HepG2 (cell line): ENCODE measurements at regions not wholly inside any gene's neighbourhood (a gene's known extent, or its start where the extent isn't known, plus 50 kb on each side); places are given as distances from the start of the nearest gene placed in this dataset.
A peak's percentile ranks its signal among the peaks of the same experiment; 100 is the strongest.

ENCODE experiments used
- ATAC-seq: fragments of 200-7000 bp; cut with Tn5 transposase; 3 replicates; pipeline ENCODE4 v1.9.1; 2020; ENCODE audit warnings: mild to moderate bottlenecking, moderate library complexity
- BruUV-seq: library from RNA; stranded (reverse); fragments of 400-500 nt; replicated peaks from 2 replicates; lab custom pipeline; 2021; lab: Mats Ljungman, UMichigan
- CTCF ChIA-PET: fragments of 300-600 bp; formaldehyde crosslinking; extraction: SDS; loops from one replicate; lab custom pipeline; 2021; ENCODE audit warnings: low total read pairs, inconsistent platforms, low intra/inter-chr PET ratio; lab: Yijun Ruan, JAX
- POLR2A ChIA-PET: fragments of 350-600 bp; sonication (Branson Sonifier 250); formaldehyde crosslinking; loops from one replicate; lab custom pipeline; 2020; ENCODE audit warnings: antibody characterized with exemption, inconsistent platforms; lab: Yijun Ruan, JAX
- DNase-seq: peaks from one replicate; pipeline ENCODE4 v3.0.0-alpha.2; 2015; ENCODE audit warnings: low spot score
- FAIRE-seq: peaks from 3 replicates; lab custom pipeline; 2011; peaks lifted over from hg19 to GRCh38; lab: Jason Lieb, UNC
- H2AFZ ChIP-seq: one replicate; pipeline ENCODE4 v1.6.1; 2011; ENCODE audit warnings: low read length, inconsistent platforms
- H3K27ac ChIP-seq: fragments of 300-600 bp; 3 replicates; pipeline ENCODE4 v1.8.0; 2011; ENCODE audit warnings: mixed run types, mild to moderate bottlenecking, mixed read lengths, low read length, inconsistent platforms; ENCODE audit not compliant: insufficient read depth; ENCODE audit errors: extremely low read length
- H3K27me3 ChIP-seq, 2 experiments: fragments of 200-600 bp in 1 of 2; 2 replicates in 1 of 2; 3 replicates in 1 of 2; pipeline versions ENCODE4 v1.6.0 to v1.8.0; 2011; ENCODE audit warnings: low read length in 2 of 2, mild to moderate bottlenecking in 2 of 2, moderate library complexity in 2 of 2, inconsistent platforms in 1 of 2; ENCODE audit not compliant: insufficient read depth in 2 of 2, control insufficient read depth in 1 of 2
- H3K36me3 ChIP-seq, 2 experiments: fragments of 200-600 bp in 1 of 2; replicated peaks in 1 of 2; 2 replicates in 1 of 2; 3 replicates in 1 of 2; pipeline versions ENCODE4 v1.5.1 to v1.8.0; 2011; ENCODE audit warnings: low read length in 2 of 2, inconsistent platforms in 1 of 2; ENCODE audit not compliant: insufficient read depth in 2 of 2, control insufficient read depth in 1 of 2
- H3K4me1 ChIP-seq: 2 replicates; pipeline ENCODE4 v1.5.1; 2012; ENCODE audit warnings: low read length, inconsistent platforms; ENCODE audit not compliant: insufficient read depth
- H3K4me2 ChIP-seq: 2 replicates; pipeline ENCODE4 v1.6.0; 2011; ENCODE audit warnings: low read depth, low read length, inconsistent platforms
- H3K4me3 ChIP-seq, 3 experiments: fragments of 200-600 bp in 1 of 3; sonication (generic), shearing (Covaris generic) in 1 of 3; replicated peaks in 1 of 3; 2 replicates each; pipeline ENCODE4 v1.5.1; 2011 to 2016; ENCODE audit warnings: low read length in 3 of 3, inconsistent platforms in 2 of 3, low read depth in 2 of 3, mild to moderate bottlenecking in 2 of 3, control low read depth in 1 of 3, mixed read lengths in 1 of 3; ENCODE audit not compliant: insufficient read depth in 1 of 3
- H3K79me2 ChIP-seq: one replicate; pipeline ENCODE4 v1.6.1; 2011; ENCODE audit warnings: low read length, inconsistent platforms; ENCODE audit not compliant: insufficient read depth
- H3K9ac ChIP-seq: 2 replicates; pipeline ENCODE4 v1.6.0; 2011; ENCODE audit warnings: mild to moderate bottlenecking, low read depth, low read length, inconsistent platforms; ENCODE audit not compliant: insufficient read depth
- H3K9me3 ChIP-seq: 2 replicates; pipeline ENCODE4 v1.5.1; 2012; ENCODE audit warnings: mild to moderate bottlenecking, low read length
- H4K20me1 ChIP-seq: 2 replicates; pipeline ENCODE4 v1.6.0; 2011; ENCODE audit warnings: inconsistent platforms, mild to moderate bottlenecking, low read length, moderate library complexity; ENCODE audit not compliant: insufficient read depth
- FOXA1 ChIP-seq, 2 experiments: fragments of 450-650 bp in 1 of 2; sonication (generic) in 1 of 2; formaldehyde crosslinking in 1 of 2; IDR thresholded peaks; 2 replicates each; pipeline versions ENCODE4 v1.4.0 to v1.6.1; 2016 to 2020; ENCODE audit warnings: missing genetic modification reagents in 1 of 2
- RORA ChIP-seq: sonication (generic); formaldehyde crosslinking; IDR thresholded peaks from 2 replicates; pipeline ENCODE4 v1.5.0; 2020; ENCODE audit warnings: mild to moderate bottlenecking, missing genetic modification reagents, moderate library complexity
- SALL2 ChIP-seq: sonication (generic); formaldehyde crosslinking; IDR thresholded peaks from 2 replicates; pipeline ENCODE4 v1.8.1; 2023; ENCODE audit warnings: mild to moderate bottlenecking, missing genetic modification reagents, inconsistent platforms
- SMC3 ChIP-seq: IDR thresholded peaks from 2 replicates; pipeline ENCODE4 v1.6.1; 2011; ENCODE audit warnings: low read length, improper control_type of control experiment
- STAG1 ChIP-seq: sonication (generic); formaldehyde crosslinking; IDR thresholded peaks from 2 replicates; pipeline ENCODE4 v1.4.0; 2020; ENCODE audit warnings: missing genetic modification reagents
- U2AF2 ChIP-seq: fragments of 200-400 bp; formaldehyde crosslinking; IDR thresholded peaks from 2 replicates; pipeline ENCODE4 v1.6.1; 2017; ENCODE audit warnings: low read depth, mild to moderate bottlenecking, low read length
- WGBS: methylation state at CpG from one replicate; pipeline ENCODE4 v1.1.6; 2017; ENCODE audit warnings: low lambda C conversion rate; 5-methylcytosine and 5-hydroxymethylcytosine counted together
- in situ Hi-C: cut with HindIII; loops from 2 replicates; pipeline ENCODE4 v1.10.0; 2017; ENCODE audit warnings: low pct_unique_long_range_greater_than_20kb; ENCODE audit not compliant: extremely low pct_ligation_motif_present
- intact Hi-C: fragments of 100-400 bp; cut with micrococcal nuclease; formaldehyde crosslinking; loops from one replicate; pipeline ENCODE4 v1.10.0; 2022; ENCODE audit not compliant: unreplicated experiment
- TF ChIP-seq, protein P1 (sequence below): sonication (generic); formaldehyde crosslinking; IDR thresholded peaks from 2 replicates; pipeline ENCODE4 v1.5.0; 2020; ENCODE audit warnings: mild to moderate bottlenecking, missing genetic modification reagents
- TF ChIP-seq, protein P2 (sequence below): sonication (generic); formaldehyde crosslinking; IDR thresholded peaks from 2 replicates; pipeline ENCODE4 v1.8.0; 2022; ENCODE audit warnings: missing genetic modification reagents, low read depth, mild to moderate bottlenecking, borderline replicate concordance
- TF ChIP-seq, protein P3 (sequence below): sonication (generic); formaldehyde crosslinking; IDR thresholded peaks from 2 replicates; pipeline ENCODE4 v1.4.0; 2020; ENCODE audit warnings: missing genetic modification reagents, borderline replicate concordance
- TF ChIP-seq, protein P4 (sequence below): sonication (generic); formaldehyde crosslinking; IDR thresholded peaks from 2 replicates; pipeline ENCODE4 v1.5.0; 2020; ENCODE audit warnings: mild to moderate bottlenecking, missing genetic modification reagents, moderate library complexity
- TF ChIP-seq, protein P5 (sequence below): sonication (generic); formaldehyde crosslinking; IDR thresholded peaks from 2 replicates; pipeline ENCODE4 v1.4.0; 2020; ENCODE audit warnings: missing genetic modification reagents, mild to moderate bottlenecking, borderline replicate concordance

DNA sequence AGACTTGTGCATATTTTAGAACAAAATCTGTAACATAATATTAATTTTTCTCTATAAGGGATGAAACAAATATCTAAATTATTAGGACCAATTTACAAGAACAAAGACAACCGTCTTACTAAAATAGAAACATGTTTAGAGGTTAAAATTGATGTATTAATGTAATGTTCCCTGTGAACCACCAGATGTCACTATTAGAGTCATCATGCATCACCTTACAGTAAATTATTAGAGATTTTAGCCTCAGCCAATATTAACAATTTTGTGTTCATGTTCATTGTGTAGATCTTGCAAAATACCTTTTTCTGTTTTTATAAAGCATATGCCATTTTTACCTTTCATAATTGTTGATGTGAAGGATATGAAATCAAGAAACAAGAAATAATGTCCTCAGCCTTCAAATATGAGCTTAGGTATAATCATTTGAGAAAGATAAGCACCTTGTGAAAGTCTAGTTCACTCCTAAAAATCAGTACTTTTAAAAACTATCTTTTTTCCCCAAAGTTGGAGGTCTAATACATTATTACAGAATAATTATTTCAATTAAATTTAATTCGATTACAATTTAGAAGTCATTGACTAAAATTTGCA lies 344.3 kb upstream of the KCNH7 start:
- TF ChIP-seq STAG1 (CRISPR knock-in tag) (peak; percentile 55), RORA (no peak), U2AF2 (no peak), SALL2 (CRISPR knock-in tag) (no peak), FOXA1 (IDR thresholded peaks at IDR 0.05) (no peak), FOXA1 (CRISPR knock-in tag; IDR thresholded peaks at IDR 0.05) (no peak), SMC3 (peak; percentile 52)
- TF ChIP-seq, protein P1, sequence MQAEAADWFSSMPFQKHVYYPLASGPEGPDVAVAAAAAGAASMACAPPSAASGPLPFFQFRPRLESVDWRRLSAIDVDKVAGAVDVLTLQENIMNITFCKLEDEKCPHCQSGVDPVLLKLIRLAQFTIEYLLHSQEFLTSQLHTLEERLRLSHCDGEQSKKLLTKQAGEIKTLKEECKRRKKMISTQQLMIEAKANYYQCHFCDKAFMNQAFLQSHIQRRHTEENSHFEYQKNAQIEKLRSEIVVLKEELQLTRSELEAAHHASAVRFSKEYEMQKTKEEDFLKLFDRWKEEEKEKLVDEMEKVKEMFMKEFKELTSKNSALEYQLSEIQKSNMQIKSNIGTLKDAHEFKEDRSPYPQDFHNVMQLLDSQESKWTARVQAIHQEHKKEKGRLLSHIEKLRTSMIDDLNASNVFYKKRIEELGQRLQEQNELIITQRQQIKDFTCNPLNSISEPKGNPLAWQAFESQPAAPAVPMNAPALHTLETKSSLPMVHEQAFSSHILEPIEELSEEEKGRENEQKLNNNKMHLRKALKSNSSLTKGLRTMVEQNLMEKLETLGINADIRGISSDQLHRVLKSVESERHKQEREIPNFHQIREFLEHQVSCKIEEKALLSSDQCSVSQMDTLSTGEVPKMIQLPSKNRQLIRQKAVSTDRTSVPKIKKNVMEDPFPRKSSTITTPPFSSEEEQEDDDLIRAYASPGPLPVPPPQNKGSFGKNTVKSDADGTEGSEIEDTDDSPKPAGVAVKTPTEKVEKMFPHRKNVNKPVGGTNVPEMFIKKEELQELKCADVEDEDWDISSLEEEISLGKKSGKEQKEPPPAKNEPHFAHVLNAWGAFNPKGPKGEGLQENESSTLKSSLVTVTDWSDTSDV (CRISPR knock-in tag) = no peak
- TF ChIP-seq, protein P2, sequence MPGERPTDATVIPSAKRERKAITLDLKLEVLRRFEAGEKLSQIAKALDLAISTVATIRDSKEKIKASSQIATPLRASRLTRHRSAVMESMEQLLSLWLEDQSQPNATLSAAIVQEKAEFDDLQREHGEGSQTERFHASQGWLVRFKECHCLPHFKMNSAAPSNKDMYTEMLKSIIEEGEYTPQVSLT (CRISPR knock-in tag) = no peak
- TF ChIP-seq, protein P3, sequence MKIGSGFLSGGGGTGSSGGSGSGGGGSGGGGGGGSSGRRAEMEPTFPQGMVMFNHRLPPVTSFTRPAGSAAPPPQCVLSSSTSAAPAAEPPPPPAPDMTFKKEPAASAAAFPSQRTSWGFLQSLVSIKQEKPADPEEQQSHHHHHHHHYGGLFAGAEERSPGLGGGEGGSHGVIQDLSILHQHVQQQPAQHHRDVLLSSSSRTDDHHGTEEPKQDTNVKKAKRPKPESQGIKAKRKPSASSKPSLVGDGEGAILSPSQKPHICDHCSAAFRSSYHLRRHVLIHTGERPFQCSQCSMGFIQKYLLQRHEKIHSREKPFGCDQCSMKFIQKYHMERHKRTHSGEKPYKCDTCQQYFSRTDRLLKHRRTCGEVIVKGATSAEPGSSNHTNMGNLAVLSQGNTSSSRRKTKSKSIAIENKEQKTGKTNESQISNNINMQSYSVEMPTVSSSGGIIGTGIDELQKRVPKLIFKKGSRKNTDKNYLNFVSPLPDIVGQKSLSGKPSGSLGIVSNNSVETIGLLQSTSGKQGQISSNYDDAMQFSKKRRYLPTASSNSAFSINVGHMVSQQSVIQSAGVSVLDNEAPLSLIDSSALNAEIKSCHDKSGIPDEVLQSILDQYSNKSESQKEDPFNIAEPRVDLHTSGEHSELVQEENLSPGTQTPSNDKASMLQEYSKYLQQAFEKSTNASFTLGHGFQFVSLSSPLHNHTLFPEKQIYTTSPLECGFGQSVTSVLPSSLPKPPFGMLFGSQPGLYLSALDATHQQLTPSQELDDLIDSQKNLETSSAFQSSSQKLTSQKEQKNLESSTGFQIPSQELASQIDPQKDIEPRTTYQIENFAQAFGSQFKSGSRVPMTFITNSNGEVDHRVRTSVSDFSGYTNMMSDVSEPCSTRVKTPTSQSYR = no peak
- TF ChIP-seq, protein P4, sequence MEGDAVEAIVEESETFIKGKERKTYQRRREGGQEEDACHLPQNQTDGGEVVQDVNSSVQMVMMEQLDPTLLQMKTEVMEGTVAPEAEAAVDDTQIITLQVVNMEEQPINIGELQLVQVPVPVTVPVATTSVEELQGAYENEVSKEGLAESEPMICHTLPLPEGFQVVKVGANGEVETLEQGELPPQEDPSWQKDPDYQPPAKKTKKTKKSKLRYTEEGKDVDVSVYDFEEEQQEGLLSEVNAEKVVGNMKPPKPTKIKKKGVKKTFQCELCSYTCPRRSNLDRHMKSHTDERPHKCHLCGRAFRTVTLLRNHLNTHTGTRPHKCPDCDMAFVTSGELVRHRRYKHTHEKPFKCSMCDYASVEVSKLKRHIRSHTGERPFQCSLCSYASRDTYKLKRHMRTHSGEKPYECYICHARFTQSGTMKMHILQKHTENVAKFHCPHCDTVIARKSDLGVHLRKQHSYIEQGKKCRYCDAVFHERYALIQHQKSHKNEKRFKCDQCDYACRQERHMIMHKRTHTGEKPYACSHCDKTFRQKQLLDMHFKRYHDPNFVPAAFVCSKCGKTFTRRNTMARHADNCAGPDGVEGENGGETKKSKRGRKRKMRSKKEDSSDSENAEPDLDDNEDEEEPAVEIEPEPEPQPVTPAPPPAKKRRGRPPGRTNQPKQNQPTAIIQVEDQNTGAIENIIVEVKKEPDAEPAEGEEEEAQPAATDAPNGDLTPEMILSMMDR (CRISPR knock-in tag) = peak; percentile 56
- TF ChIP-seq, protein P5, sequence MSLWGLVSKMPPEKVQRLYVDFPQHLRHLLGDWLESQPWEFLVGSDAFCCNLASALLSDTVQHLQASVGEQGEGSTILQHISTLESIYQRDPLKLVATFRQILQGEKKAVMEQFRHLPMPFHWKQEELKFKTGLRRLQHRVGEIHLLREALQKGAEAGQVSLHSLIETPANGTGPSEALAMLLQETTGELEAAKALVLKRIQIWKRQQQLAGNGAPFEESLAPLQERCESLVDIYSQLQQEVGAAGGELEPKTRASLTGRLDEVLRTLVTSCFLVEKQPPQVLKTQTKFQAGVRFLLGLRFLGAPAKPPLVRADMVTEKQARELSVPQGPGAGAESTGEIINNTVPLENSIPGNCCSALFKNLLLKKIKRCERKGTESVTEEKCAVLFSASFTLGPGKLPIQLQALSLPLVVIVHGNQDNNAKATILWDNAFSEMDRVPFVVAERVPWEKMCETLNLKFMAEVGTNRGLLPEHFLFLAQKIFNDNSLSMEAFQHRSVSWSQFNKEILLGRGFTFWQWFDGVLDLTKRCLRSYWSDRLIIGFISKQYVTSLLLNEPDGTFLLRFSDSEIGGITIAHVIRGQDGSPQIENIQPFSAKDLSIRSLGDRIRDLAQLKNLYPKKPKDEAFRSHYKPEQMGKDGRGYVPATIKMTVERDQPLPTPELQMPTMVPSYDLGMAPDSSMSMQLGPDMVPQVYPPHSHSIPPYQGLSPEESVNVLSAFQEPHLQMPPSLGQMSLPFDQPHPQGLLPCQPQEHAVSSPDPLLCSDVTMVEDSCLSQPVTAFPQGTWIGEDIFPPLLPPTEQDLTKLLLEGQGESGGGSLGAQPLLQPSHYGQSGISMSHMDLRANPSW = no peak
- ChIA-PET POLR2A (no interaction called here), CTCF (interaction anchor here (0.8 to 1.2 kb wide), 2 partner anchors 1248 to 1296 kb away, joined by 3 read pairs; no protein-coding TSS in a partner anchor)
- Histone ChIP-seq H3K36me3 (no peaks in the 10 kb centered on the region), H3K27ac (no peak overlapping the region), H2AFZ (no peak overlapping the region), H3K4me1 (no peaks in the 10 kb centered on the region), H4K20me1 (no peaks in the 10 kb centered on the region), H3K27me3 (no peaks in the 10 kb centered on the region), H3K4me2 (no peak overlapping the region), H3K4me3 (no peak overlapping the region), H3K9ac (no peak overlapping the region), H3K79me2 (no peaks in the 10 kb centered on the region), H3K9me3 (no peaks in the 10 kb centered on the region)
- ATAC-seq (no peak), DNase-seq (no peak), FAIRE-seq (peak; percentile 84)
- WGBS = 3% methylated on average over 2 of the region's 2 CpGs
- BruUV-seq = no TSS peak
- intact Hi-C loops (loop anchor here (1.0 to 2.0 kb wide), 2 partner anchors 1296 to 1312 kb away; no protein-coding TSS in a partner anchor), in situ Hi-C loops (loop anchor here (10.0 kb wide), 1 partner anchor 1312 kb away; no protein-coding TSS in a partner anchor)
